ENCODE measurements at regions not wholly inside any gene's neighbourhood (a gene's known extent, or its start where the extent isn't known, plus 50 kb on each side); places are given as distances from the start of the nearest gene placed in this dataset.

- Histone ChIP-seq H3K27me3 (ENCODE audit: control insufficient read depth, insufficient read depth, low read length) (no peaks in the 10 kb centered on the region), H3K4me3 (ENCODE audit: low read length) (no peak overlapping the region), H3K4me1 (ENCODE audit: control insufficient read depth, insufficient read depth, low read length) (no peaks in the 10 kb centered on the region), H3K36me3 (ENCODE audit: control insufficient read depth, insufficient read depth, low read length) (no peaks in the 10 kb centered on the region), H3K9me3 (ENCODE audit: control insufficient read depth, low read depth, low read length) (no peaks in the 10 kb centered on the region), H3K27ac (ENCODE audit: low read length) (no peak overlapping the region)
- no peak for DNase-seq
- WGBS (ENCODE audit: insufficient coverage, low lambda C conversion rate), result no CpG with 5 or more reads among the region's 3 CpGs
Measured at GRCh38 chr4:129645461-129645860, 549.5 kb downstream of the C4orf33 start.

- Histone ChIP-seq H3K36me3 (ENCODE audit: control insufficient read depth, insufficient read depth, low read length) (no peaks in the 10 kb centered on the region), H3K27me3 (ENCODE audit: control insufficient read depth, insufficient read depth, low read length) (no peaks in the 10 kb centered on the region), H3K4me1 (ENCODE audit: control insufficient read depth, insufficient read depth, low read length) (no peaks in the 10 kb centered on the region), H3K27ac (ENCODE audit: low read length) (no peak overlapping the region), H3K9me3 (ENCODE audit: control insufficient read depth, low read depth, low read length) (no peaks in the 10 kb centered on the region), H3K4me3 (ENCODE audit: low read length) (no peak overlapping the region)
- no peak for DNase-seq
- WGBS (ENCODE audit: insufficient coverage, low lambda C conversion rate), result 100% methylated on average over 2 of the region's 5 CpGs
Measured at GRCh38 chr4:129668092-129668491, 572.1 kb downstream of the C4orf33 start.

- H3K27me3 ChIP-seq (ENCODE audit: control insufficient read depth, insufficient read depth, low read length), result no peaks in the 10 kb centered on the region
Measured at GRCh38 chr4:129672941-129673340, 577.0 kb downstream of the C4orf33 start.

GRCh38 chr4:129675036-129675435 lies 579.1 kb downstream of the C4orf33 start:
- Histone ChIP-seq H3K27ac (ENCODE audit: low read length) (no peak overlapping the region), H3K4me3 (ENCODE audit: low read length) (no peak overlapping the region), H3K9me3 (ENCODE audit: control insufficient read depth, low read depth, low read length) (no peaks in the 10 kb centered on the region), H3K36me3 (ENCODE audit: control insufficient read depth, insufficient read depth, low read length) (no peaks in the 10 kb centered on the region), H3K27me3 (ENCODE audit: control insufficient read depth, insufficient read depth, low read length) (no peaks in the 10 kb centered on the region), H3K4me1 (ENCODE audit: control insufficient read depth, insufficient read depth, low read length) (no peaks in the 10 kb centered on the region)
- WGBS (ENCODE audit: insufficient coverage, low lambda C conversion rate), result no CpG with 5 or more reads among the region's 1 CpG
- no peak for DNase-seq

More at GRCh38 chr4:129672941-129673340, 577.0 kb downstream of the C4orf33 start:
- DNase-seq, result no peak
- Histone ChIP-seq H3K36me3 (ENCODE audit: control insufficient read depth, insufficient read depth, low read length) (no peaks in the 10 kb centered on the region), H3K4me1 (ENCODE audit: control insufficient read depth, insufficient read depth, low read length) (no peaks in the 10 kb centered on the region), H3K9me3 (ENCODE audit: control insufficient read depth, low read depth, low read length) (no peaks in the 10 kb centered on the region), H3K27ac (ENCODE audit: low read length) (no peak overlapping the region), H3K4me3 (ENCODE audit: low read length) (no peak overlapping the region)

GRCh38 chr4:129676934-129677333 lies 581.0 kb downstream of the C4orf33 start:
- no peaks in the 10 kb centered on the region for H3K4me1 ChIP-seq (ENCODE audit: control insufficient read depth, insufficient read depth, low read length)
- H3K27ac ChIP-seq (ENCODE audit: low read length), result no peak overlapping the region
- no peak overlapping the region for H3K4me3 ChIP-seq (ENCODE audit: low read length)
- no peak for DNase-seq
- no peaks in the 10 kb centered on the region for H3K9me3 ChIP-seq (ENCODE audit: control insufficient read depth, low read depth, low read length)
- H3K36me3 ChIP-seq (ENCODE audit: control insufficient read depth, insufficient read depth, low read length), result no peaks in the 10 kb centered on the region
- H3K27me3 ChIP-seq (ENCODE audit: control insufficient read depth, insufficient read depth, low read length), result no peaks in the 10 kb centered on the region
- no CpG with 5 or more reads among the region's 4 CpGs for WGBS (ENCODE audit: insufficient coverage, low lambda C conversion rate)

GRCh38 chr4:129682586-129682985 lies 586.6 kb downstream of the C4orf33 start:
- DNase-seq, result no peak
- no peak overlapping the region for H3K4me3 ChIP-seq (ENCODE audit: low read length)
- no peaks in the 10 kb centered on the region for H3K4me1 ChIP-seq (ENCODE audit: control insufficient read depth, insufficient read depth, low read length)
- 71% methylated on average over 1 of the region's 1 CpG for WGBS (ENCODE audit: insufficient coverage, low lambda C conversion rate)
- H3K9me3 ChIP-seq (ENCODE audit: control insufficient read depth, low read depth, low read length), result no peaks in the 10 kb centered on the region
- H3K36me3 ChIP-seq (ENCODE audit: control insufficient read depth, insufficient read depth, low read length), result no peaks in the 10 kb centered on the region
- no peaks in the 10 kb centered on the region for H3K27me3 ChIP-seq (ENCODE audit: control insufficient read depth, insufficient read depth, low read length)
- H3K27ac ChIP-seq (ENCODE audit: low read length), result no peak overlapping the region

- Histone ChIP-seq H3K4me1 (ENCODE audit: control insufficient read depth, insufficient read depth, low read length) (no peaks in the 10 kb centered on the region), H3K4me3 (ENCODE audit: low read length) (no peak overlapping the region), H3K36me3 (ENCODE audit: control insufficient read depth, insufficient read depth, low read length) (no peaks in the 10 kb centered on the region), H3K9me3 (ENCODE audit: control insufficient read depth, low read depth, low read length) (no peaks in the 10 kb centered on the region), H3K27me3 (ENCODE audit: control insufficient read depth, insufficient read depth, low read length) (no peaks in the 10 kb centered on the region), H3K27ac (ENCODE audit: low read length) (no peak overlapping the region)
- no peak for DNase-seq
Measured at GRCh38 chr4:129707949-129708348, 612.0 kb downstream of the C4orf33 start.

GRCh38 chr4:129708784-129709183 lies 612.8 kb downstream of the C4orf33 start:
- no peak overlapping the region for H3K4me3 ChIP-seq (ENCODE audit: low read length)
- WGBS (ENCODE audit: insufficient coverage, low lambda C conversion rate), result 95% methylated on average over 3 of the region's 4 CpGs
- H3K27ac ChIP-seq (ENCODE audit: low read length), result no peak overlapping the region
- DNase-seq, result no peak
- no peaks in the 10 kb centered on the region for H3K4me1 ChIP-seq (ENCODE audit: control insufficient read depth, insufficient read depth, low read length)
- no peaks in the 10 kb centered on the region for H3K9me3 ChIP-seq (ENCODE audit: control insufficient read depth, low read depth, low read length)
- H3K36me3 ChIP-seq (ENCODE audit: control insufficient read depth, insufficient read depth, low read length), result no peaks in the 10 kb centered on the region
- H3K27me3 ChIP-seq (ENCODE audit: control insufficient read depth, insufficient read depth, low read length), result no peaks in the 10 kb centered on the region

- Histone ChIP-seq H3K4me3 (ENCODE audit: low read length) (no peak overlapping the region), H3K27ac (ENCODE audit: low read length) (no peak overlapping the region), H3K9me3 (ENCODE audit: control insufficient read depth, low read depth, low read length) (no peaks in the 10 kb centered on the region), H3K27me3 (ENCODE audit: control insufficient read depth, insufficient read depth, low read length) (no peaks in the 10 kb centered on the region), H3K4me1 (ENCODE audit: control insufficient read depth, insufficient read depth, low read length) (no peaks in the 10 kb centered on the region), H3K36me3 (ENCODE audit: control insufficient read depth, insufficient read depth, low read length) (no peaks in the 10 kb centered on the region)
- DNase-seq, result no peak
- 100% methylated on average over 1 of the region's 1 CpG for WGBS (ENCODE audit: insufficient coverage, low lambda C conversion rate)
Measured at GRCh38 chr4:129738175-129738574, 642.2 kb downstream of the C4orf33 start.

- H3K36me3 ChIP-seq (ENCODE audit: control insufficient read depth, insufficient read depth, low read length), result no peaks in the 10 kb centered on the region
- H3K4me1 ChIP-seq (ENCODE audit: control insufficient read depth, insufficient read depth, low read length), result no peaks in the 10 kb centered on the region
- no peak overlapping the region for H3K27ac ChIP-seq (ENCODE audit: low read length)
- no peaks in the 10 kb centered on the region for H3K9me3 ChIP-seq (ENCODE audit: control insufficient read depth, low read depth, low read length)
- no peak for DNase-seq
- no peaks in the 10 kb centered on the region for H3K27me3 ChIP-seq (ENCODE audit: control insufficient read depth, insufficient read depth, low read length)
- no peak overlapping the region for H3K4me3 ChIP-seq (ENCODE audit: low read length)
- no CpG with 5 or more reads among the region's 2 CpGs for WGBS (ENCODE audit: insufficient coverage, low lambda C conversion rate)
Measured at GRCh38 chr4:129747756-129748155, 651.8 kb downstream of the C4orf33 start.

GRCh38 chr4:129748991-129749390 lies 653.0 kb downstream of the C4orf33 start:
- H3K36me3 ChIP-seq (ENCODE audit: control insufficient read depth, insufficient read depth, low read length), result no peaks in the 10 kb centered on the region
- no peaks in the 10 kb centered on the region for H3K27me3 ChIP-seq (ENCODE audit: control insufficient read depth, insufficient read depth, low read length)
- no peak overlapping the region for H3K4me3 ChIP-seq (ENCODE audit: low read length)
- no peak overlapping the region for H3K27ac ChIP-seq (ENCODE audit: low read length)
- no peak for DNase-seq
- H3K9me3 ChIP-seq (ENCODE audit: control insufficient read depth, low read depth, low read length), result no peaks in the 10 kb centered on the region
- no peaks in the 10 kb centered on the region for H3K4me1 ChIP-seq (ENCODE audit: control insufficient read depth, insufficient read depth, low read length)
- no CpG with 5 or more reads among the region's 1 CpG for WGBS (ENCODE audit: insufficient coverage, low lambda C conversion rate)
